H1 (cell line): ENCODE measurements at regions not wholly inside any gene's neighbourhood (a gene's known extent, or its start where the extent isn't known, plus 50 kb on each side); places are given as distances from the start of the nearest gene placed in this dataset.

Experiments
- CEBPB ChIP-seq: IDR thresholded peaks from 2 replicates; pipeline ENCODE4 v1.6.1; 2012; ENCODE audit warnings: low read depth, low read length
- TF ChIP-seq, protein P1 (sequence below), 3 experiments: IDR thresholded peaks; 1 replicate in 2 of 3; 2 replicates in 1 of 3; pipeline versions ENCODE4 v1.5.1 to v1.6.1; 2011; ENCODE audit warnings: low read length in 3 of 3, mild to moderate bottlenecking in 3 of 3, inconsistent platforms in 2 of 3, low read depth in 1 of 3, moderate library complexity in 1 of 3; ENCODE audit not compliant: insufficient read depth in 1 of 3; ENCODE audit errors: control extremely low read depth in 1 of 3

DNA sequence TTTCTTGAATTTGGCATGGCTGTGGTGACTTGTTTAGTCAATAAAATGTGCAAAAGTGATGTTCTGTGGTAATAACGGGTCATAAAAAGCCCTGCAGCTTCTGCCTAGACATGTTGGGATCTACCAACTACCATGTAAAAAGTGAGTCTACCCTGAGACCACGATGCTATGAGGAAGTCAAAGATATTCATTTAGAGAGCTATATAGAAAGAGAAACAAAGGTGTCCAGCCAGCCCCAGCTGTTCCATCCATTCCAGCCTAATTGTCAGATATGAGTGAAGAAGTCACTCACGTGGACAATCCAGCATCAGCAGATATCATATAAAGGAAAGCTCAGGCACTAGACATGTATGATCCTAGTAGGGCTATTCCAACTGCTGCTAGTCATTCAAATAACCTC is 117.2 kb upstream of the SSTR1 start:
- TF ChIP-seq CEBPB = no peak
- TF ChIP-seq, protein P1, sequence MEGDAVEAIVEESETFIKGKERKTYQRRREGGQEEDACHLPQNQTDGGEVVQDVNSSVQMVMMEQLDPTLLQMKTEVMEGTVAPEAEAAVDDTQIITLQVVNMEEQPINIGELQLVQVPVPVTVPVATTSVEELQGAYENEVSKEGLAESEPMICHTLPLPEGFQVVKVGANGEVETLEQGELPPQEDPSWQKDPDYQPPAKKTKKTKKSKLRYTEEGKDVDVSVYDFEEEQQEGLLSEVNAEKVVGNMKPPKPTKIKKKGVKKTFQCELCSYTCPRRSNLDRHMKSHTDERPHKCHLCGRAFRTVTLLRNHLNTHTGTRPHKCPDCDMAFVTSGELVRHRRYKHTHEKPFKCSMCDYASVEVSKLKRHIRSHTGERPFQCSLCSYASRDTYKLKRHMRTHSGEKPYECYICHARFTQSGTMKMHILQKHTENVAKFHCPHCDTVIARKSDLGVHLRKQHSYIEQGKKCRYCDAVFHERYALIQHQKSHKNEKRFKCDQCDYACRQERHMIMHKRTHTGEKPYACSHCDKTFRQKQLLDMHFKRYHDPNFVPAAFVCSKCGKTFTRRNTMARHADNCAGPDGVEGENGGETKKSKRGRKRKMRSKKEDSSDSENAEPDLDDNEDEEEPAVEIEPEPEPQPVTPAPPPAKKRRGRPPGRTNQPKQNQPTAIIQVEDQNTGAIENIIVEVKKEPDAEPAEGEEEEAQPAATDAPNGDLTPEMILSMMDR (IDR thresholded peaks at IDR 0.05; ENCODE audit: control extremely low read depth in 1 of 3, insufficient read depth in 1 of 3, low read depth in 1 of 3, low read length in 3 of 3) = no peak
